ENCODE measurements at regions not wholly inside any gene's neighbourhood (a gene's known extent, or its start where the extent isn't known, plus 50 kb on each side); places are given as distances from the start of the nearest gene placed in this dataset.
"Not testable (repeated sequence)": the region's sequence is repeated elsewhere in the genome, so short reads cannot be mapped to it uniquely, and the experiment has no call there.

DNA sequence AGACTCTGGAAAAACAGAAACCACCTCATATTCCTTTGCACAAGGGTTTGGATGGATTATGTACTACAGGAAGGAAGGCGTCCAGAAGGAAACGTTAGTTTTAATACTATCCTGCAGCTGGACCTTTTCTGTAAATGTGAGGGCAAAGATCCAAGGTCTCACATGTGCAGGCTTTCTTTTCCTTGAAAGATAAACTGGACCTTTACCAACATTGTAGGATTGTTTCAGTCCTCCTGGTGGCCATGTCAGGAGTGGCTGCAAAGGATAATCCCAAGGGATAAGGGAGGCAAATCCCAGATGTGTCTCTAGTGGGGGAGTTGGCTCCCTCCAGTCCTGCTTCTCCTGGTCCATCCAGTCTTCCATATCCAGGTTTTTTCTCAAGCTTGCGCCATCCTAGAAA, 397.5 kb downstream of the HTR1A start:
- DNase-seq (ENCODE audit: insufficient read length, low spot score) (no peak), FAIRE-seq (no peak)

DNA sequence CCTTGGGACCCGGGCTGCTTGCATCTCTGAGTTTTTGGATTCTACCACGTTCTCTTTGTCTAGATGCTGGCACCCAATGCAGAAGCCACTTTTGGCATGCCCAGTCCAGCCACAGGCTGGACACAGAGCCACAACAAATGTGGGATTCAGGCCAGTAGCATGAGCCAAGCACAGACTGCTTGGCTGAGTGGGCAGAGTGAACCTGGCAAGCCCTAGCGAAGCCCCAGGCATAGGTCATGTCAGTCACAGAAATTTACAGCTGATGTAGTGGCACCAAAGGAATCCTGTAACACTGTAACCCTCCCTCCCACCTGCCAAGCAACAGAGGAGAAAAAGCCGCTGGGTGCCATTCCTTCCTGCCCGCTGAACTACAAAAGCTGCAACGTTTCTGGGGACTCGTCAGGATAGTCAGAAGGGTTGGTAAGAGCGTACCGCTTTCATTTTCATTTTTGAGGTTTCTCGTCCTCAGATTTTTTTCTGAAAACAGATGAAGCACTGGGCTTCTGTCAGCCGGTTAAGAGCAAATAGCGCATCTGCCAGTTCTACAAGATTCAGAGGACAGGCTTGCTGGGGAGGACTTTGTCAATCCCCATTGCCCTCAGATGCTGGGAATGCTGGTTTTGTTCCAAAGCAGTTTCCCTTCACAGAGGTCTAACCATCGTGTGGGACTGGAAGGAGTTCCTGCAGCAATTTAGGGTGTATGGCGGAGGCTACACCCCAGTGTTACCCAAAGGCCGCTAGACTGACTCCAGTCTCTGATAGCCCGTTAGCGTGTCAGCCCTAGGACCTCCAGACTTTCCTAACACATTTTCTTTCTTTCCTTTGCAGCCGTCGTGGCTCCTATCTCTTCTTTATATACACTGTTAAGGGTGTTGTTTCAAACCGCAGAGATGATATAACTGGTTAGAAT, 399.0 kb downstream of the HTR1A start:
- DNase-seq (ENCODE audit: insufficient read length, low spot score) (no peak), FAIRE-seq (no peak)

DNA sequence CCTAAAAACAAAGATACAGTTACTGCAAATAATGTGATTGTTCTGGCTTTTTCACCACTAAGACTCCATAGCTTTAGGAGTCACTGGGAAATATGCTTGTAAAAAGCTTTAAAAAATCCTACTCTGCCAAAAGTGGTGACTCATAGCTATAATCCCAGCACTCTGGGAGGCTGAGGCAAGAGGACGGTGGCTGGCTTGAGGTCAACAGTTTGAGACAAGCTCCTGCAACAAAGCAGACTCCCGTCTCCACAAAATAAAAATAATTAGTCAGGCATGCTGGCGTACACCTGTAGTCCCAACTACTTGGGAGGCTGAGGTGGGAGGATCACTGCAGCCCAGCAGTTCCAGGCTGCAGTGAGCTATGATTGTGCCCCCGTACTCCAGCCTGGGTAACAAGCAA, 406.4 kb downstream of the HTR1A start:
- FAIRE-seq, result no peak
- DNase-seq (ENCODE audit: insufficient read length, low spot score), result no peak

DNA sequence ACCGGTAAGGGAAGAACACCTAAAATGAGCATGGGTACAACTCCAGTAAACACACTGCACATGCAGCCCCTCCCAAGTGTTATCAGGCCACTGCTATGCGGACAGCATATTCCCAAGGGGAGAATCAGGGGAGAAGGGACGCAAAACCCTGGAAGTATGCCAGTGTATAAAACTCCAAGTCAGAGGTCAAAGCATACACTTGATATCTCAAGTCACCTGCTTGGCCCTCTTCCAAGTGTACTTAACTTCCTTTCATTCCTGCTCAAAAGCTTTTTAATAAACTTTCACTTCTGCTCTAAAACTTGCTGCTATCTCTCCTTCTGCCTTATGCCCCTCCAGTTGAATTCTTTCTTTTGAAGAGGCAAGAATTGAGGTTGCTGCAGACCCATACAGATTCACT, 408.1 kb downstream of the HTR1A start:
- FAIRE-seq, result no peak
- no peak for DNase-seq (ENCODE audit: insufficient read length, low spot score)

DNA sequence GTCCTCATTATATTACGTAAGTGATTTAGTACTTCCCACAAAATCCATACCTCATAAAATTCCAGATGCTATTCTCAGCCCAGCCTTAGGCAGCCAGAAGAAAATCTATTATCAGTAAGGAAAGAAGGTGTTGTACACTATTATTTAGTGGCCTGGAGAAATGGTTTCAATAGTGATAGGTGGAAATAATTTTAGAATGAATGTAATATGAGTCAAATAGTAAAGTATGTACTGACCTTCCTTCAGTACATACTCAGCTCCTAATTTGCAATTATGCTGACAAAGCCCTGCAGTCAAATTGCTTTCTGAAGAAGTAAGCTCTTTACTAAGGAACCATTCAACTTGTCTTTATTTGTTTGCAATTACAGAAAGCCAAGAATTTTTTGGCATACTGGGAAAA, 409.2 kb downstream of the HTR1A start:
- no peak for FAIRE-seq

DNA sequence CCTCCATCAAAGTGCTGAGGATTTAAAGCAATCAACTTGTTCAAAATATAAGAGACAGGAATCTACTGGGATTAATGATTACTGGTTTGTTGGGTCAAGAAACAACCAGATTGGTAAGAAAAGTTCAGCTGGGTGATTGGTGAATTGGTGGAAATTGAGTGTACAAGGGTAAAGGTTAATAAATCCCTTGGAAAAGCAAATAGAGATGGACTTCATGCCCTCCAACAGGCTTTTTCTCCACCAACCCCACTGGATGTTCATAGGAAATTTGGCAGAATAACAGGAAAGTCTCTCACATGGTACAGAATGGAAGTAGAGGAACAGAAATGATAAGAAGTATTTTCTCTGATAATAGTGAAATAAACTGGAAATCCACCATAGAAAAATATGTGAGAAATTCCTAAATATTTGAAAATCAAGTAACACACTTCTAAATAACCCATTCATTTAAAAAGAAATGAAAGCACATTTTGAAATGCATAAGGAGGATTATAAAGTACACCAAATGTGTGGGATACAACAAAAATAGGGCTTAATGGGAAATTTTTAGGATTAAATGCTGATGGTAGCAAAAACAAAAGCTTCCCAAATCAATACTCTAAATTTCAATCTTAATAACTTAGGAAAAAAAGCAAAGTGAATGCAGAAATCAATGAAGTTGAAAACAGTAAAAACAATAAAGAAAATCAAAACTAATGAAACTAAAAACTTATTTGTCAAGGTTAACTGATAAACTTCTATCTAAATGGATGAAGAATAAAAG, 426.2 kb downstream of the HTR1A start:
- DNase-seq (ENCODE audit: insufficient read length, low spot score), result no peak
- FAIRE-seq, result no peak

More for the DNA sequence above, 409.2 kb downstream of the HTR1A start:
- no peak for DNase-seq (ENCODE audit: insufficient read length, low spot score)

DNA sequence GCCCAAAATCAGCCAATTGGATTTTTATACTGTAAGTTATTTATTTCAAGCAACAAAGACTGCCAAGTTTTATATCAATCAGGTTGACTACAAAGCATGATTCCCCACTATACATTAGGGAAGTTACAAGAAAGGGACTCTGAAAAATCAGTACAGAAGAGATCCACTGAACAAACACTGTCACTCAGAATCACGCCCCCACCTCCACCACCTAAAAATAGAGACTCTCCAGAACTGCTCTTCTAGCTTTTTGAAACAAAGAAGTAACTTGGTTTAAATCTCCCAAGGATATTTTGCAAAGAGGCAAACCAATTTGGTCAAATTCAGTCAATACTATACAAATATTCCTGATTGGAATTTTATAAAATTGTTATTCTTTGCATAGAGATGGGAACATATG, 438.0 kb downstream of the HTR1A start:
- DNase-seq (ENCODE audit: insufficient read length, low spot score) (no peak), FAIRE-seq (no peak)

DNA sequence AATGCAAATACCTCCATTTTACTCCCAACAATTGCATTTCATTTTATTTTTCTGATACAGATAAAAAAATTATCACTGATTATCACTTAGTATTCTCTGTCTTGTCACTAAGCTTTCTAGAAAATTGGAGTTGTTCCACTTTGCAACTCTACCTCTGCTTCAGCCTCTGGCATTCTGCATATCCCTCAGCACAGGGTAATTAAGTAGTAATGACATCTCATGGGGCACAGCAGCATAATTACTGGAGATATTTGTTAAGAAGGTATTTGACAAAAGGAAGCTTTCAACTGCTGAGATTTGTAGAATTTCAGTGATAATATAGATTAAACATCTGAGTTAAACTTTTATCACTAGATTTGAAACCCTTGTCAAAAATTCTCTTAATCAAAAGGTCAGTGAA, 446.2 kb downstream of the HTR1A start:
- DNase-seq (ENCODE audit: insufficient read length, low spot score), result no peak
- no peak for FAIRE-seq

DNA sequence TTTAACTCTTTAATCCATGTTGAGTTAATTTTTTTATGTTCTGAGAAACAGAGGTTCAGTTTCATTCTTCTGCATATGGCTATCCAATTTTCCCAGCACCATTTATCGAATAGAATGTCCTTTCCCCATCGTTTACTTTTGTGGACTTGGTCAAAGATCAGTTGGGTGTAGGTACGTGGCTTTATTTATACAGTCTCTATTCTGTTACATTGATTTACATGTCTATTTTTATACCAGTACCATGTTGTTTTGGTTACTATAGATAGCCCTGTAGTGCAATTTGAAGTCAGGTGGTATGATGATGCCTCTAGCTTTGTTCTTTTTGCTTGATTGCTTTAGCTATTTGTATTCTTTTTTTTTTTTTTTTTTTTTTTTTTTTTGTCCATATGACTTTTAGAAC, 462.0 kb downstream of the HTR1A start:
- FAIRE-seq, result no peak
- no peak for DNase-seq (ENCODE audit: insufficient read length, low spot score)

DNA sequence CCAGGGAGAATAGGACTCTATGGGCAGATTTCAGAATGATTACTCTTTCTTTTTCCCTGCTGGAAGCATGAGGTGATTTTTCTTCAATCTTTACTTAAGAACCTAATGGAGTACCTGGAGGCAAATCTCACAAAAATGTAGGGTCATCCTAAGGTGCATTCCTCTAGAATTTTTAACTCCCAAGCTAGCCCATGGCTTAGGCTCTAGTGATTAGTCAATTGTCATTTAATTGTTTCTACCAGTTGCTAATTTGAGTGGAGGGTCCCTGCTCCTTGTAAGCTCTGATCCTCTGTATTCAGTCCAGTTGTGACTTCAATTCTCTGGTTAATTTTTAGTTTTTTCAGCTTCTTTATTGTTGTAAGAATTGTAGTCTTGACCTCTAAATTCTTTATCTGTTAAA, 467.0 kb downstream of the HTR1A start:
- no peak for DNase-seq (ENCODE audit: insufficient read length, low spot score)
- no peak for FAIRE-seq

DNA sequence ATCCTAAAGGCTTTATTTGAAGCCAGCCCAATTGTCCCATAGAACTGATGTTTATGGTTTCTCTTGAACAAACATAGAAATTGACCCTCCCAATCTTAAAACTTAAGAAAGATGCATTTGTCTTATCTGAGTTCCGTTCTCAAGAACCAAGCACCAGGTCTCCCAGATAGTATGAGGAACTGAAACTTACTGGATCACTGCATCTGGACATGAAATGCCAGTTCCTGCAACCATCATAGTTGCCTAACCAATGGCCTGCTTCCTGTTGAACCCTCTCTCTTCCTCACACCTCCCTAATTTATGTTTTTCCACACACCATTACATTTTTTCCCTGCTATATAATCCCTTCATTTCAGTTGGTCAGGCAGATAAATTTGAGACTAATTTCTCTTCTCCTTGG, 478.9 kb downstream of the HTR1A start:
- FAIRE-seq, result no peak
- DNase-seq (ENCODE audit: insufficient read length, low spot score), result no peak

DNA sequence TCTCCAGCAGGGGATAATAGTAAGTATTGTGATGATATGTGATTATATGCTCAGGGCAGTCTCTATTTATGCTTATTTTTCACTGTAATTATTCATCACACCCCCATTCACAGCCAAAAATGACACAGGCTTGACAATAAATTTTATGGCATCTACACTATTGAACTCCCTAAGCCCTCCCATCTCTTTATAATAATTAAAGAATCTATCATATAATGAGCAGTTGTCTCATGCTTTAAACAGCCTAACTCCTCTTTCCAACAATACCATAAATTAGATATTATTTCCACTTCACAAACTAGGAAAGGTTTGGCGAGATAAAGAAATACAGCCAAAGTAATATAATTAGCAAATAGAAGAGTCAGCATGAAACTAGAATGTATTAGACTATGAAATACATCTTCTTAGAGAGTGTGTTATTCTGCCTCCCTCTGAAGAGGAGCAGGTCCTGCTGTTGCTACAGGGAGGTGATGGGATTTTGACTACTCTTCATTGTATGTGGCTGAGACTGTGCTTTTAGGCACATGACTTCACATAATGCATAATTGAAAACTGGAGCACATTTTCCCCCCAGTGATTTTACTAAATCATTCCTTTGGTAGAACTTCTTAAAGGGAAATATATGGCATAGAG, 488.8 kb downstream of the HTR1A start:
- FAIRE-seq, result no peak

DNA sequence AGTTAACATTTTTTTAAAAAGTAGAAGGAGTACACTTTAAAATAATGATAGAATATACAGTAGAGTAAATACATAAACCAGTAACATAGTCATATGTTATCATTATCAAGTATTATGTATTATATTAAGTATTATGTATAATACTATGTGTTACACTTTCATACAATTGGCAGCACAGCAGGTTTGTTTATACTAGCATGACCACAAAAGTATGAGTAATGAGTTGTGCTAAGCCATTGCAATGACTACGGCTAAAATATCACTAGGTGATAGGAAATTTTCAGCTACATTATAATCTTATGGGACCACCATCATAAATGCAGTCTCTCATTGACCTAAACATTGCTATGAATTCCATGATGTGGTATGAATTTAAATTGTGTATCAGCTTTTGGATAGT, 506.0 kb downstream of the HTR1A start:
- FAIRE-seq, result no peak
- DNase-seq (ENCODE audit: insufficient read length, low spot score), result no peak

More for the DNA sequence above, 488.8 kb downstream of the HTR1A start:
- DNase-seq (ENCODE audit: insufficient read length, low spot score), result no peak

DNA sequence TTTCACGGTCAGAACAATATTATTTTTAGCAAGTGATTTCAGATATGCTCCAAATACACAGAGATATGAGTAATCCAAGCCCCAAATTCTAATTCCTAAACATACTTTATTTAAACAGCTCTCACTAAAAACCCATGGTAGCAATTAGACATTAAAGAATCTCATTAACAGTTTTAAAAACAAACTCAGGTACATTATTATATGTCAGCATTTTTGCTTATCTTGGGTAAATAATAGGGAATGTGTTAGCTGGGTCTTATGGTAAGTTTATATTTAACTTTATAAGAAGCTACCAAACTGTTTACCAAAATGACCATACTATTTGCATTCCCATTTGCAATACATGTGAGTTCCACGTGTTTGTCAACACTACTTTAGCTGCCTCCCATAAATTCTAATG, 511.1 kb downstream of the HTR1A start:
- FAIRE-seq (no peak), DNase-seq (ENCODE audit: insufficient read length, low spot score) (no peak)

DNA sequence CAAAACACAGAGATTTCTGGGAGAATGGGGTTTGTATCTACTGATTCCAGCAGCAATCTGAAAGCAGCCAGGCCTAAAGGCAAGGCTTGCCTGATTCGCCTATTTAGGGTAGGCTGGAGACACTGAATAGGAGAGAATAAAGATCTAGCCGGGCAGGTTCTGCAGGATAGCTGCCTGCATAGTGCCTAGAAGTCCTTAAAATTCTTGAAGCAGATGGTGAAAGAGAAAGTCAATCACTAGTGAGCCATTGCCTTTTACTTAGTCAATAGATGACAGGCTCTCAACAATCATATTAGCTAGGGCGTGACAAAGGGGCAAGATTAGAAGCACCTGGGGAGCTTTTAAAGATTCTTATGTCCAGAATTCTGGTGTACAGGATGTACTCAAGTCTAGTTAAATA, 522.7 kb downstream of the HTR1A start:
- DNase-seq (ENCODE audit: insufficient read length, low spot score) (no peak), FAIRE-seq (no peak)

DNA sequence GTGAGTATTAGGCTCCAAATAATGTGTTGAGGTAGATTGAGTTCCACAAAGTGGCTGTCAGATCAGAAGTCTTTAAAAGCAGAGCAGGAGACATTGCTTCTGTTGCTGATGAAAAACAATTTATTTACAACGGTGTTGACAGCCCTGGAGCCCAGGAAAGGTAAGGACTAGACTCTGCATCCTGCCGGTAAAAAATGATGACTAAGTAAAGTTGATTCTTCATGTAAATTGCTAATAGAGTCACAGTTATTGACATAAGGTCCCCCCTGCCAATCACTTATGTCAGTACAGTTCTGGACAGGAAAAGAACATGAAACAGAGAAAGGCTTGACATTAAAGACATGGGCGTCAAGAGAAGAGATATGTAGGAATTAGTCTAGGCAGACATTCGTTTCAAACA, 552.5 kb downstream of the HTR1A start:
- no peak for FAIRE-seq
- DNase-seq (ENCODE audit: insufficient read length, low spot score), result no peak

DNA sequence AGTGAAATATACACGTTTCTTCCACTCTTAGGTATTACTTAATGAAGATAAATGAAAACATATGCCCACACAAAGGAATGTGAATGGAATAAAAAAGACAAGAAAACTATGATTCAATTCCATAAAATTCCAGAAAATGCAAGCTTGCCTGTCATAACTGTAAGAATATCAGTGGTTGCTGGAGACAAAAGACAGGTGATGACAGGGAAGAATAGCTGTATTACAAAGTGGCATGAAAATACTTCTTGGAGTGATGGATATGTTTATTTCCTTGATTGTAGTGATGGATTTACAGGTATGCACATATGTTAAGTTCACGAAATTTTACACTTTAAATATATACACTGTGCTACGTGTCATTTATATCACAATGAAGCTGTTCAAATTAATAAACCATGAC, 553.3 kb downstream of the HTR1A start:
- FAIRE-seq (no peak), DNase-seq (ENCODE audit: insufficient read length, low spot score) (no peak)

DNA sequence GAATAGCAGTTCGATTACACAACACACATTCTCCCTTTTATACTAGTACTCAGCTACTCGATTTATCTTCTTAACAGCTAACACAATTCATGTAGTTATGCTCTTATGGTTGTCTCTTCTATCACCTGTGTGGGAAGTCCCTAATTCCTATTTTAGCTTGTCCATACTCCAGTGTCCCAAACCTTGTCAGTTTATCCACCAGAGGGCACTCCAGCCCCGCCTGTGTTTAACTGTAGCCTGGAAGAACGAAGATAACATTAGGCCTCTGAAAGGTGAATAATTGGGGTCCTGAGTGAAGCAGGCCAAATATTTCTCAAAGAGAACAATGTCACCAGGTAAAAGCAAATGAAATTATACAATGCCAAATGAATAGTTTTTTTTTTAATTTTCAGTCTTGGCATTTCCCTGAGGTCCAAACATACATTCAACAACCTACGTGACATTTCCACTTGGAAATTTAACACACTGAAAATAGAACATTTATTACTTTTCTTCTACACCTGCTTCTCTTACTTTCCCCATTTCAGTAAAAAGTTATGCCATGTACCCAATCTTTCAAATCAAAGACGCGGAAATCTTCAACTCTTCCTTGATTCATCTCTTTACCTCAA, 560.7 kb downstream of the HTR1A start:
- FAIRE-seq (no peak), DNase-seq (ENCODE audit: insufficient read length, low spot score) (no peak)

DNA sequence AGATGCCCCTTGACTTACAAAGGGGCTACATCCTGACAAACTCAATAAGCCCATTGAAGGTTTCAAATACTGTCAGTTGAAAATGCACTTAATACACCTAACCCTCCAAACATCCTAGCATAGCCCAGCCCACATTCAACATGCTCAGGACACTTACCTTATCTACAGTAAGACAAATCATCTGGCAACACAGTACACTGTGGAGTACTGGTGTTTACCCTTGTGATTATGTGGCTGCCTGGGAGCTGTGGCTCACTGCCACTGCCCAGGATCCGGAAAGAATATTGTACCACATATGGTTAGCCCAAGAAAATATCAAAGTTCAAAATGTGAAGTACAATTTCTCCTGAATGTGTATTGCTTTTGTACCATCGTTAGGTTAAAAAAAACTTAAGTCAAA, 562.2 kb downstream of the HTR1A start:
- DNase-seq (ENCODE audit: insufficient read length, low spot score) (no peak), FAIRE-seq (no peak)

DNA sequence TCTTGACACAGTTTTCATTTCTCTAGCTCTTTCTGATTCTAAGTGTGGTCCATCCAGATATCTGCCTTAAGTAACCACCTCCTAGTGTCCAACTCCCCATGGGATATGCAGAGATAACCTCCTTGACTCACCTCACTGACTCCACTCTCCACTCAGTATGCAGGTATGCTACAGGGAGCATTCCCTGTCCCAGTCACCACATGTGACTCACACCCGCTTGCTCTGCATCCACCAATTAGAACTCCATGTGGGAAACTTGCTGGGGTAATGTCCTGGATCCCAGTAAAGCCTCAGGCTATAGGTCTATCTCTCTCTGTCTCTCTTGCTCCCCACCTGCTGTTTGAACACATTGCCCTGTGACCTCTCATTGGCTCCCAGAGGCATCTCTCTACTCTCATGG, 563.9 kb downstream of the HTR1A start:
- DNase-seq (ENCODE audit: insufficient read length, low spot score) (no peak), FAIRE-seq (no peak)

DNA sequence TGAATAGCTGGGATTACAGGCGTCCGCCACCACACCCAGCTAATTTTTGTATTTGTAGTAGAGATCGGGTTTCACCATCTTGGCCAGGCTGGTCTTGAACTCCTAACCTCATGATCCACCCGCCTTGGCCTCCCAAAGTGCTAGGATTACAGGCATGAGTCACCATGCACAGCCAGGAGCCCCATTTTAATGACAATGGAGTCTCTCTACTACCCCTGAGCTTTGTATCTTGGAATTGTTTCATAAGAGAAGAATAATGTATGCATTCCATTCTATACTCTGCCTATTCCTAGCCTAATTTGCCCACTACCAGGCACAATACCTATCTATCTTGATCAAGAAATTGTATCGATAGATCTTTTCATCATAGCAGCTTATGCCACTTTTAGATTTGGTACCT, 574.1 kb downstream of the HTR1A start:
- DNase-seq (ENCODE audit: insufficient read length, low spot score); FAIRE-seq: not testable (repeated sequence)

All from HTR-8/SVneo (cell line).